ENCODE measurements at regions not wholly inside any gene's neighbourhood (a gene's known extent, or its start where the extent isn't known, plus 50 kb on each side); places are given as distances from the start of the nearest gene placed in this dataset.

- no peak for TF ChIP-seq POLR2A (IDR thresholded peaks at IDR 0.05)
- no peak for TF ChIP-seq CTCF (IDR thresholded peaks at IDR 0.05)
- no peak for TF ChIP-seq POLR2AphosphoS5 (IDR thresholded peaks at IDR 0.05)
Measured at GRCh38 chr3:82773207-82773606, 1011.8 kb upstream of the GBE1 start.

All from upper lobe of left lung (tissue), 4 donors.